Neural cell (in vitro differentiated cells): ENCODE measurements at regions not wholly inside any gene's neighbourhood (a gene's known extent, or its start where the extent isn't known, plus 50 kb on each side); places are given as distances from the start of the nearest gene placed in this dataset.

Experiments
- EP300 ChIP-seq: fragments of 450-650 bp; conservative IDR thresholded peaks from 2 replicates; pipeline ENCODE4 v1.6.1; 2014; ENCODE audit warnings: antibody characterized with exemption, mild to moderate bottlenecking, moderate library complexity; ENCODE audit not compliant: poor library complexity, severe bottlenecking
- EZH2 ChIP-seq: fragments of 200-600, 300-800 bp; shearing (Covaris generic), sonication (generic); IDR thresholded peaks from 2 replicates; pipeline ENCODE4 v1.6.1; 2014; ENCODE audit warnings: antibody characterized with exemption, low read length, borderline replicate concordance, mild to moderate bottlenecking; ENCODE audit not compliant: insufficient read depth, poor library complexity, severe bottlenecking
- MXI1 ChIP-seq: fragments of 450-650 bp; conservative IDR thresholded peaks from 2 replicates; pipeline ENCODE4 v1.6.1; 2014; ENCODE audit warnings: antibody characterized with exemption, mild to moderate bottlenecking; ENCODE audit not compliant: poor library complexity, severe bottlenecking
- POLR2AphosphoS5 ChIP-seq: IDR thresholded peaks from 2 replicates; pipeline ENCODE4 v1.6.1; 2012
- RAD21 ChIP-seq: fragments of 450-650 bp; conservative IDR thresholded peaks from 2 replicates; pipeline ENCODE4 v1.6.1; 2014; ENCODE audit warnings: antibody characterized with exemption, mild to moderate bottlenecking, moderate library complexity
- SMC3 ChIP-seq: fragments of 450-650 bp; conservative IDR thresholded peaks from 2 replicates; pipeline ENCODE4 v1.6.1; 2014; ENCODE audit warnings: antibody characterized with exemption, mild to moderate bottlenecking, moderate library complexity; ENCODE audit not compliant: poor library complexity
- TAF1 ChIP-seq: IDR thresholded peaks from 2 replicates; pipeline ENCODE4 v1.6.1; 2012; ENCODE audit warnings: low read depth
- TF ChIP-seq, protein P1 (sequence below): fragments of 450-650 bp; IDR thresholded peaks from 2 replicates; pipeline ENCODE4 v1.5.1; 2014; ENCODE audit warnings: antibody characterized with exemption, mild to moderate bottlenecking, moderate library complexity; ENCODE audit not compliant: poor library complexity, severe bottlenecking
- TF ChIP-seq, protein P2 (sequence below): IDR thresholded peaks from 2 replicates; pipeline ENCODE4 v1.6.1; 2012; ENCODE audit warnings: borderline replicate concordance

- TF ChIP-seq MXI1 = no peak
- TF ChIP-seq, protein P1, sequence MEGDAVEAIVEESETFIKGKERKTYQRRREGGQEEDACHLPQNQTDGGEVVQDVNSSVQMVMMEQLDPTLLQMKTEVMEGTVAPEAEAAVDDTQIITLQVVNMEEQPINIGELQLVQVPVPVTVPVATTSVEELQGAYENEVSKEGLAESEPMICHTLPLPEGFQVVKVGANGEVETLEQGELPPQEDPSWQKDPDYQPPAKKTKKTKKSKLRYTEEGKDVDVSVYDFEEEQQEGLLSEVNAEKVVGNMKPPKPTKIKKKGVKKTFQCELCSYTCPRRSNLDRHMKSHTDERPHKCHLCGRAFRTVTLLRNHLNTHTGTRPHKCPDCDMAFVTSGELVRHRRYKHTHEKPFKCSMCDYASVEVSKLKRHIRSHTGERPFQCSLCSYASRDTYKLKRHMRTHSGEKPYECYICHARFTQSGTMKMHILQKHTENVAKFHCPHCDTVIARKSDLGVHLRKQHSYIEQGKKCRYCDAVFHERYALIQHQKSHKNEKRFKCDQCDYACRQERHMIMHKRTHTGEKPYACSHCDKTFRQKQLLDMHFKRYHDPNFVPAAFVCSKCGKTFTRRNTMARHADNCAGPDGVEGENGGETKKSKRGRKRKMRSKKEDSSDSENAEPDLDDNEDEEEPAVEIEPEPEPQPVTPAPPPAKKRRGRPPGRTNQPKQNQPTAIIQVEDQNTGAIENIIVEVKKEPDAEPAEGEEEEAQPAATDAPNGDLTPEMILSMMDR = no peak
- TF ChIP-seq RAD21 = no peak
- no peak for TF ChIP-seq EZH2
- TF ChIP-seq POLR2AphosphoS5 = no peak
- no peak for TF ChIP-seq TAF1
- TF ChIP-seq, protein P2, sequence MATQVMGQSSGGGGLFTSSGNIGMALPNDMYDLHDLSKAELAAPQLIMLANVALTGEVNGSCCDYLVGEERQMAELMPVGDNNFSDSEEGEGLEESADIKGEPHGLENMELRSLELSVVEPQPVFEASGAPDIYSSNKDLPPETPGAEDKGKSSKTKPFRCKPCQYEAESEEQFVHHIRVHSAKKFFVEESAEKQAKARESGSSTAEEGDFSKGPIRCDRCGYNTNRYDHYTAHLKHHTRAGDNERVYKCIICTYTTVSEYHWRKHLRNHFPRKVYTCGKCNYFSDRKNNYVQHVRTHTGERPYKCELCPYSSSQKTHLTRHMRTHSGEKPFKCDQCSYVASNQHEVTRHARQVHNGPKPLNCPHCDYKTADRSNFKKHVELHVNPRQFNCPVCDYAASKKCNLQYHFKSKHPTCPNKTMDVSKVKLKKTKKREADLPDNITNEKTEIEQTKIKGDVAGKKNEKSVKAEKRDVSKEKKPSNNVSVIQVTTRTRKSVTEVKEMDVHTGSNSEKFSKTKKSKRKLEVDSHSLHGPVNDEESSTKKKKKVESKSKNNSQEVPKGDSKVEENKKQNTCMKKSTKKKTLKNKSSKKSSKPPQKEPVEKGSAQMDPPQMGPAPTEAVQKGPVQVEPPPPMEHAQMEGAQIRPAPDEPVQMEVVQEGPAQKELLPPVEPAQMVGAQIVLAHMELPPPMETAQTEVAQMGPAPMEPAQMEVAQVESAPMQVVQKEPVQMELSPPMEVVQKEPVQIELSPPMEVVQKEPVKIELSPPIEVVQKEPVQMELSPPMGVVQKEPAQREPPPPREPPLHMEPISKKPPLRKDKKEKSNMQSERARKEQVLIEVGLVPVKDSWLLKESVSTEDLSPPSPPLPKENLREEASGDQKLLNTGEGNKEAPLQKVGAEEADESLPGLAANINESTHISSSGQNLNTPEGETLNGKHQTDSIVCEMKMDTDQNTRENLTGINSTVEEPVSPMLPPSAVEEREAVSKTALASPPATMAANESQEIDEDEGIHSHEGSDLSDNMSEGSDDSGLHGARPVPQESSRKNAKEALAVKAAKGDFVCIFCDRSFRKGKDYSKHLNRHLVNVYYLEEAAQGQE = no peak
- no peak for TF ChIP-seq SMC3
- TF ChIP-seq EP300 = no peak
Observed at GRCh38 chr4:153943738-153944415, 155.0 kb upstream of the SFRP2 start.
